Natural killer cell (primary cell): ENCODE measurements at regions not wholly inside any gene's neighbourhood (a gene's known extent, or its start where the extent isn't known, plus 50 kb on each side); places are given as distances from the start of the nearest gene placed in this dataset.

ENCODE experiments used
- ATAC-seq, 3 donors: fragments of 150-1000 bp in 2 of 3; fragments of 200-7000 bp in 1 of 3; cut with Tn5 transposase; 1 replicate in 1 of 3; 2 replicates in 2 of 3; pipeline ENCODE4 v1.10.0; 2021; ENCODE audit warnings: mild to moderate bottlenecking in 2 of 3, moderate library complexity in 2 of 3
- DNase-seq, 2 donors: peaks; one replicate each; pipeline versions ENCODE4 v3.0.0 to v3.0.0-alpha.2; 2013 to 2021; ENCODE audit warnings: mixed read lengths in 1 of 2
- H3K27ac ChIP-seq: one replicate; pipeline ENCODE4 v1.5.1; 2013; ENCODE audit warnings: mild to moderate bottlenecking, low read length
- H3K27me3 ChIP-seq: one replicate; pipeline ENCODE4 v1.6.1; 2013; ENCODE audit warnings: low read length; ENCODE audit not compliant: control insufficient read depth, insufficient read depth
- H3K36me3 ChIP-seq: one replicate; pipeline ENCODE4 v1.6.1; 2013; ENCODE audit warnings: low read length; ENCODE audit not compliant: control insufficient read depth, insufficient read depth
- H3K4me1 ChIP-seq: one replicate; pipeline ENCODE4 v1.6.1; 2013; ENCODE audit warnings: low read length; ENCODE audit not compliant: control insufficient read depth, insufficient read depth
- H3K4me3 ChIP-seq: one replicate; pipeline ENCODE4 v1.5.1; 2013; ENCODE audit warnings: low read length
- H3K9me3 ChIP-seq: one replicate; pipeline ENCODE4 v1.6.1; 2013; ENCODE audit warnings: low read length; ENCODE audit not compliant: control insufficient read depth, insufficient read depth
- H3K27ac Mint-ChIP-seq, 2 donors: one replicate each; pipeline ENCODE4 v1.8.0; 2022; ENCODE audit warnings: mild to moderate bottlenecking in 2 of 2, mixed read lengths in 2 of 2, moderate library complexity in 1 of 2
- H3K27me3 Mint-ChIP-seq, 2 donors: one replicate each; pipeline ENCODE4 v1.8.0; 2022; ENCODE audit warnings: low read depth in 2 of 2, mixed read lengths in 2 of 2
- H3K36me3 Mint-ChIP-seq: one replicate; pipeline ENCODE4 v1.8.0; 2022; ENCODE audit warnings: mixed read lengths
- H3K4me1 Mint-ChIP-seq, 2 donors: one replicate each; pipeline ENCODE4 v1.8.0; 2022; ENCODE audit warnings: mixed read lengths in 2 of 2
- H3K4me3 Mint-ChIP-seq: one replicate; pipeline ENCODE4 v1.8.0; 2022; ENCODE audit warnings: mild to moderate bottlenecking, moderate library complexity, mixed read lengths
- H3K9me3 Mint-ChIP-seq, 2 donors: one replicate each; pipeline ENCODE4 v1.8.0; 2022; ENCODE audit warnings: mixed read lengths in 2 of 2
- CTCF ChIP-seq: fragments of 200-600 bp; IDR thresholded peaks from one replicate; pipeline ENCODE4 v1.8.0; 2022; ENCODE audit warnings: antibody characterized with exemption
- WGBS: methylation state at CpG from one replicate; pipeline ENCODE4 v1.1.7; 2013; ENCODE audit warnings: missing lambda C conversion rate; ENCODE audit not compliant: insufficient coverage; 5-methylcytosine and 5-hydroxymethylcytosine counted together
- intact Hi-C: fragments of 100-400 bp; cut with micrococcal nuclease; formaldehyde crosslinking; loops from one replicate; pipeline ENCODE4 v1.14.2; 2022

- Histone ChIP-seq H3K9me3 (no peaks in the 10 kb centered on the region), H3K4me3 (no peak overlapping the region), H3K27me3 (no peaks in the 10 kb centered on the region), H3K4me1 (no peaks in the 10 kb centered on the region), H3K27ac (no peak overlapping the region), H3K36me3 (no peaks in the 10 kb centered on the region)
- TF ChIP-seq CTCF = no peak
- 92% methylated on average over 8 of the region's 8 CpGs for WGBS
- Mint-ChIP-seq H3K36me3 (no peaks in the 10 kb centered on the region), H3K27me3 (peaks cover 12 to 15% of the 10 kb centered on the region in 2 donors), H3K27ac (no peak overlapping the region), H3K9me3 (no peaks in the 10 kb centered on the region), H3K4me3 (no peak overlapping the region), H3K4me1 (no peaks in the 10 kb centered on the region)
- no peak for ATAC-seq
- no peak for DNase-seq
- intact Hi-C loops = no loop called here
These were observed 108.6 kb upstream of the CITED2 start for GRCh38 chr6:139483079-139483478.

- H3K36me3 ChIP-seq = no peaks in the 10 kb centered on the region
- ATAC-seq (no peak), DNase-seq (no peak)
- Mint-ChIP-seq H3K27me3 (peaks cover 14 to 15% of the 10 kb centered on the region in 2 donors), H3K36me3 (no peaks in the 10 kb centered on the region), H3K4me1 (no peaks in the 10 kb centered on the region), H3K9me3 (no peaks in the 10 kb centered on the region), H3K27ac (no peak overlapping the region), H3K4me3 (no peak overlapping the region)
- H3K9me3 ChIP-seq = no peaks in the 10 kb centered on the region
- H3K27me3 ChIP-seq = no peaks in the 10 kb centered on the region
- H3K4me1 ChIP-seq = no peaks in the 10 kb centered on the region
- intact Hi-C loops = no loop called here
- no peak overlapping the region for H3K4me3 ChIP-seq
- 17% methylated on average over 2 of the region's 3 CpGs for WGBS
- no peak overlapping the region for H3K27ac ChIP-seq
- TF ChIP-seq CTCF = no peak
These were observed 107.8 kb upstream of the CITED2 start for GRCh38 chr6:139482287-139482686.

GRCh38 chr6:139480356-139481165 lies 106.1 kb upstream of the CITED2 start:
- H3K27me3 Mint-ChIP-seq = peaks cover 14 to 15% of the 10 kb centered on the region in 2 donors
- Histone ChIP-seq H3K4me1 (no peaks in the 10 kb centered on the region), H3K36me3 (no peaks in the 10 kb centered on the region), H3K27me3 (no peaks in the 10 kb centered on the region), H3K9me3 (no peaks in the 10 kb centered on the region), H3K4me3 (no peak overlapping the region), H3K27ac (no peak overlapping the region)
- intact Hi-C loops = no loop called here
- no peaks in the 10 kb centered on the region for H3K36me3 Mint-ChIP-seq
- no peaks in the 10 kb centered on the region for H3K9me3 Mint-ChIP-seq
- TF ChIP-seq CTCF = no peak
- DNase-seq = no peak
- no peak overlapping the region for H3K27ac Mint-ChIP-seq
- WGBS = 89% methylated on average over 10 of the region's 10 CpGs
- H3K4me1 Mint-ChIP-seq = no peaks in the 10 kb centered on the region
- H3K4me3 Mint-ChIP-seq = no peak overlapping the region
- ATAC-seq = no peak
